ENCODE measurements at regions not wholly inside any gene's neighbourhood (a gene's known extent, or its start where the extent isn't known, plus 50 kb on each side); places are given as distances from the start of the nearest gene placed in this dataset.

DNA sequence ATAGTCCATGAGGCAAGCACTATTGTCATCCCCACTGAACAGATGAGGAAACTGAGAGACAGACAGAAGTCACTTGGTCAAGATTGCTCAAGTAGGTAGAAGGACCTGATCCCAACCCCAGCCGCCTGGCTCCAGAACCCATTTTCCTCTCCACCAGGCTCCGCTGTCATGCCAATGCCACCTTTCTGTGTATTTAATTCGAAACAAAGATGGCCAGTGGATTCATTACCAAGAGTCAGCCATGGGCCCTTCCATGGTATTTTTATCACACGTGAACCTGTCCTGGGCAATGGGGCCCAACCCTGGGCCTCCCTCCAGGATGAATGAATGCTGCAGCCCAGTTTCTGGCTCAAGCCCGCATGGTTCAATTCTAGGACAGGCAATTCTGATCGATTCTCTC, 673.4 kb downstream of the BCL11B start:
- peaks cover 37% of the 10 kb centered on the region for H3K9me3 ChIP-seq (ENCODE audit: control insufficient read depth, insufficient read depth, low read length)
- POLR2A ChIA-PET, result no interaction called here
- CTCF ChIA-PET, result no interaction called here
- H3K27me3 ChIP-seq (ENCODE audit: control insufficient read depth, insufficient read depth, low read length), result no peaks in the 10 kb centered on the region
- no peak overlapping the region for H3K27ac ChIP-seq (ENCODE audit: low read depth, low read length)
- H3K4me3 ChIP-seq (ENCODE audit: low read depth, low read length), result no peak overlapping the region
- TF ChIP-seq, protein P1, sequence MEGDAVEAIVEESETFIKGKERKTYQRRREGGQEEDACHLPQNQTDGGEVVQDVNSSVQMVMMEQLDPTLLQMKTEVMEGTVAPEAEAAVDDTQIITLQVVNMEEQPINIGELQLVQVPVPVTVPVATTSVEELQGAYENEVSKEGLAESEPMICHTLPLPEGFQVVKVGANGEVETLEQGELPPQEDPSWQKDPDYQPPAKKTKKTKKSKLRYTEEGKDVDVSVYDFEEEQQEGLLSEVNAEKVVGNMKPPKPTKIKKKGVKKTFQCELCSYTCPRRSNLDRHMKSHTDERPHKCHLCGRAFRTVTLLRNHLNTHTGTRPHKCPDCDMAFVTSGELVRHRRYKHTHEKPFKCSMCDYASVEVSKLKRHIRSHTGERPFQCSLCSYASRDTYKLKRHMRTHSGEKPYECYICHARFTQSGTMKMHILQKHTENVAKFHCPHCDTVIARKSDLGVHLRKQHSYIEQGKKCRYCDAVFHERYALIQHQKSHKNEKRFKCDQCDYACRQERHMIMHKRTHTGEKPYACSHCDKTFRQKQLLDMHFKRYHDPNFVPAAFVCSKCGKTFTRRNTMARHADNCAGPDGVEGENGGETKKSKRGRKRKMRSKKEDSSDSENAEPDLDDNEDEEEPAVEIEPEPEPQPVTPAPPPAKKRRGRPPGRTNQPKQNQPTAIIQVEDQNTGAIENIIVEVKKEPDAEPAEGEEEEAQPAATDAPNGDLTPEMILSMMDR (IDR thresholded peaks at IDR 0.05; ENCODE audit: low read depth, low read length), result no peak
- no peak for DNase-seq (ENCODE audit: low read depth, low spot score)

DNA sequence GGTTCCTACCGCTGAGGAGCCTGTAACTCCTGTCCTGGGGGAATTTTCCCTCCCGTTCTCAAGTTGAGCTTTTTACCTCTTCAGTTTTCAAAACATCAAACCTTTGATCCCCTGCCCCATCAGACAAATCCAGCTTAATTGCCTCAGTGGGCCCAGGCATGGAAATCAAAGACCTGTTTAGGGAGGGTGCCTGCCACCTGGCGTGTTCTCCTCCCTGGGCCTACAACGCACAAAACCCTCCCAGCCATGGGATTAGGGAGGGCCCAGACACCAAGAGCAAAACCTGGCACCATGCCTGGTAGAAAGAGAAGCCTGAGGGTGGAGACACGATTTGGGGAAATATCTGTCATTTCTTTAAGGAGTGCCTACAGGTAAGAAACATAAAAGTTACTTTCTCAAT, 672.9 kb downstream of the BCL11B start:
- Histone ChIP-seq H3K9me3 (ENCODE audit: control insufficient read depth, insufficient read depth, low read length) (peaks cover 34% of the 10 kb centered on the region), H3K27ac (ENCODE audit: low read depth, low read length) (no peak overlapping the region), H3K27me3 (ENCODE audit: control insufficient read depth, insufficient read depth, low read length) (no peaks in the 10 kb centered on the region), H3K4me3 (ENCODE audit: low read depth, low read length) (no peak overlapping the region)
- TF ChIP-seq, protein P1 (IDR thresholded peaks at IDR 0.05; ENCODE audit: low read depth, low read length), result no peak
- ChIA-PET CTCF (no interaction called here), POLR2A (no interaction called here)
- DNase-seq (ENCODE audit: low read depth, low spot score), result no peak

DNA sequence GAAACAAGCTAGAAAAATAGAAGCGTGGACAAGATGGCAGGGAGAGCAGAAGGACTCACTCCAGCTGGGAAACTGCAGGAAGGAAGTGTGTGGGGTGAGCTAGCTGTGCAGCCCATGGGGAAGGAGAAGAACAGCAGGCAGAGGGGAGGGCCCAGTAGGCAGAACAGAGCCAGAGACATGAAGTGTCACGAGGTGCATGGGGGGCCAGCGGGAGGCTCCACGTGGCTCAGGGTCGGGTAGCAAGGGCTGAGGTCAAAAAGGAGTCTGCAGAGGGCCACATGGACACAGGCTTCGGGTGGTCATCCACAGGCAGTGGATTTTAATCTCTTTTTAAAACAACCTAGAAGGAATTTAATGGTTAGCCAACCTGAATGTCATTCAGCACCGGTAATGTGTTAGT, 669.0 kb downstream of the BCL11B start:
- TF ChIP-seq, protein P1 (IDR thresholded peaks at IDR 0.05; ENCODE audit: low read depth, low read length), result no peak
- no peaks in the 10 kb centered on the region for H3K27me3 ChIP-seq (ENCODE audit: control insufficient read depth, insufficient read depth, low read length)
- H3K27ac ChIP-seq (ENCODE audit: low read depth, low read length), result no peak overlapping the region
- H3K4me3 ChIP-seq (ENCODE audit: low read depth, low read length), result no peak overlapping the region
- ChIA-PET CTCF (no interaction called here), POLR2A (no interaction called here)
- peaks cover 53% of the 10 kb centered on the region for H3K9me3 ChIP-seq (ENCODE audit: control insufficient read depth, insufficient read depth, low read length)
- no peak for DNase-seq (ENCODE audit: low read depth, low spot score)

GRCh38 chr14:98605043-98605442, 667.0 kb downstream of the BCL11B start:
- POLR2A ChIA-PET, result no interaction called here
- Histone ChIP-seq H3K27ac (ENCODE audit: low read depth, low read length) (no peak overlapping the region), H3K4me3 (ENCODE audit: low read depth, low read length) (no peak overlapping the region), H3K9me3 (ENCODE audit: control insufficient read depth, insufficient read depth, low read length) (peaks cover 60% of the 10 kb centered on the region), H3K27me3 (ENCODE audit: control insufficient read depth, insufficient read depth, low read length) (no peaks in the 10 kb centered on the region)
- TF ChIP-seq, protein P1 (IDR thresholded peaks at IDR 0.05; ENCODE audit: low read depth, low read length), result no peak
- DNase-seq (ENCODE audit: low read depth, low spot score), result no peak
- CTCF ChIA-PET, result interaction anchor here (0.9 kb wide), 1 partner anchor 11 kb away, joined by 3 read pairs; no protein-coding TSS in a partner anchor

- Histone ChIP-seq H3K9me3 (ENCODE audit: control insufficient read depth, insufficient read depth, low read length) (peaks cover 64% of the 10 kb centered on the region), H3K27ac (ENCODE audit: low read depth, low read length) (no peak overlapping the region), H3K4me3 (ENCODE audit: low read depth, low read length) (no peak overlapping the region), H3K27me3 (ENCODE audit: control insufficient read depth, insufficient read depth, low read length) (no peaks in the 10 kb centered on the region)
- DNase-seq (ENCODE audit: low read depth, low spot score), result no peak
- TF ChIP-seq, protein P1 (IDR thresholded peaks at IDR 0.05; ENCODE audit: low read depth, low read length), result no peak
- POLR2A ChIA-PET, result no interaction called here
- CTCF ChIA-PET, result no interaction called here
These were observed 665.9 kb downstream of the BCL11B start for GRCh38 chr14:98606041-98606640.

All from AG04450 (cell line).